HS-5 (cell line): ENCODE measurements at regions not wholly inside any gene's neighbourhood (a gene's known extent, or its start where the extent isn't known, plus 50 kb on each side); places are given as distances from the start of the nearest gene placed in this dataset.

Experiments
- DNase-seq: peaks from one replicate; pipeline ENCODE4 v3.0.0-alpha.2; 2012; ENCODE audit warnings: low read depth

DNA sequence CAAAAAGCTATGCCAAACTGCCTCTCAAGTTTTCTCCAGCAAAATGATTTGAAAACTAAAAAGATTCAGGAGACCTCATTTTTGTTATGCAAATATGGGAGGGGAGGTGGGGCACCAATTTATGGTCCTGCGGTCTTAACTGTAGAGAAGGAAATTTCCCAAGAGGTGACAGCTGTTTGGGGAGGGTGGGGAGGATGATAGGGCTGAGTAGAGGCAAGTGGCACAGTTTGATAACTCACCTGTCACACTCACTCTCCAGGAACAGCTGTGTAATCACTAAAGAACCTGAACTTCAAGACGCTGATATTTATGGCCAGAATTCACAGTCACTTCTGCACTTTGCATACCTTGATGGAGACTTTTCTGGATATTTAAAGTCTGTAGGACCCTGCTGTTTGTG, 232.9 kb upstream of the STARD13 start:
- DNase-seq = no peak

DNA sequence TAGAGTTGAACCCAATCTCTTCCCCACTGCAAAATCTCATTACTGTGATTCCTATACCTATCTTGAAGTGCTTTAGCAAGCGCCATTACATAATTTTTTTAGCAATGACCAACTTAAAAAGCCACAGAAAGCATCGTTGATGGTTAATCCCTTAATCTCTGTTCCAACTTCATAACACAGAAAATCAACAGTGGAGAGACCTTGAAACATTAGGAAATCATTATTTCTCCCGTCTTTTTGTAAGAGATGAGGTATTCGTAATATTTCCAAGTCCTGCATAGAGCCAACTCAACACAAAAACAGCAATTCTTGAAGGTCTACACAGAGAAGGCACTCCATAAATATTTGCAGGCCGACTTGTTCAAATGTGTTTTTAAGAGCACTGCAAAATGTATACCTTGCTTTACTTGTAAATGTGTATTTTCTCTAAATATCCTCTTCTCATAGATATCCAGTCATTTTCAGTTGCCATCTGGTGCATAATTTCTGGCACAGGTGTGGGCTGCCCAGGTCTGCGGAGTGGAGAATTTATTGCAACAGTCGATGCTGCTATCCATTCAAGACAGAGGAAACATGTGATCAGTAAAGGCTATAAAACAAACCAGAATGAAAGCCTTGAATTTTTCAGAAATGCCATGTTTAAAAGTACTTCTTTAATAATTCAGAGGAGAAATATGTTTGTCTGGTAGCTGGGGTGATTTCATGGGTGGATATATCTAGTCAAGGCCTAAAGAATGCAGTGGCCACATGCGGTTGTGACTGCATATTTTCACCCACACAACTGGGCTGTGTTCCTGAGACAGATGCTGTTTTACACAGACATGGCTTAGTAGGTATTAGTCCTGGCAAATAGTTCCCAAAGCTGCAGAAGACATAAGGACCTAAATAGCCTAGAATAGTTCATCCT, 234.3 kb upstream of the STARD13 start:
- DNase-seq = no peak

DNA sequence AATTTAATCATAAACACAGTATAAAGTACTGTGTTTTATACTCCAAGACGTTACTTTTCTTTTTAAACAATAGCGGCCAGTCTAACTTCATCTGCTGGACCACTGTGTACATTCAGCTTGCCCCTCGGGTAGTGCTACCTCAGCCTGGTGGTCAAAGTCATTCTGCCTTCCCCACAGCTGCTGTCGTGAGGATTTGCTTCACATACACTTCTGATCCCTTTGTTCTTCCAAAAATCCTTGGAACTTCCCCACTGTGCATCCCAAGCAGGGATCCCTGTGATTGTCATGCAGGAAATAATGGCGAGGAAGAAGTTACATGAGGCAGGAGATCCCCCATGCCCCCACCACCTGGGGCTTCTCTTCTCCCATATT, 234.9 kb upstream of the STARD13 start:
- no peak for DNase-seq

DNA sequence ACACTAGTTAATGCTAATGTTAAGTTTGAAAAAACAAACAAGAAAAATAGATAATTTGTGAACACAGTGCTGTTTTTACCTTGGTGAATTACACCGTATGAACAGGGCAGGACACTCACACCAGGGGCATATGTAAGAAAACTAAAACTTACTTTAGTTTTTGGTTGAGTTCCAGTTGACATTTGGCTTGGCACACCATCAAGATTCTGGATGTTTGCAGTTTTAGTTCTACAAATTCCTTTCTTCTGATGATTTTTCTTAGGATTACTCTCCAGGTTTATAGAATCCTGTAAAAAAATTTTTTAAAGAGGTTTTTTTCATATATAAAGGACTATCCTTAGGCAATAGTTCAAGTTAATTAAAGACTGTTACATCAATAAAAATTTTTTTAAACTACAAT, 238.5 kb upstream of the STARD13 start:
- DNase-seq = peak; percentile 48

DNA sequence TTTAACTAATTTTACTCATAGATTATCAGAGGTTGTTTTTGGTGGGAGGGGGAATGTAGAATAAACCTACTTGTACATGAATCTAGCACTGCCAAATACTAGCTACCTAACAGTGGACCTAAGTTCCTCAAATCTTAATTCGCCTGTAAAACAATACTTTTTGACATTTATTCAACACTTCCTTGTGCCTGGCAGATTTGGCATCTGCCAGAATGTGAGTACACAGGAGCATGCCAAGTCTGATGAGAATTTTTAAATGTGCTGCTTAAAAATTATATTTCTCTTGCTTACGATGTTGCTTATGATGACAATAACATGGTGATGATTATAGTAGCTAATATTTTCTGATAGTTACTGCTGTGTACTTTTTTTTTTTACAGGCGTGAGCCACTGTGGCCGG, 240.2 kb upstream of the STARD13 start:
- DNase-seq = no peak

DNA sequence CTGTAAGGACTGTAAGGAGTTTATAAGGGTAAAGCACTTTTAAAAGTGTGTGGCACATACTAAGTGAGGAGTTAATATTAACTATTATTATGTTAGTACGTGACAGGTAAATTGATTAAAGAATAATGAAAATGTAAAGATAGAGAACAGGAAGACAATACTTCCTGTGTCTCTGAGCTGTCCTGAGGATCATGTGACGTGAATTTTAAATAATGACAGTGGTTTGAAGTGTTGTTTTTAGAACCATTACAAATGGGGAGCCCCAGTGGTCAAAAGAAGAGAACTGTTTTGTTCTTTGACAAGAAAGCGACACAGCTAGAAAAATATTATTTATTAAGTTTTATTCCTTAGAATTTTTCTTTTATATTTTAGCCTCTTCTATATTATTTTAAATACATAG, 241.2 kb upstream of the STARD13 start:
- no peak for DNase-seq

DNA sequence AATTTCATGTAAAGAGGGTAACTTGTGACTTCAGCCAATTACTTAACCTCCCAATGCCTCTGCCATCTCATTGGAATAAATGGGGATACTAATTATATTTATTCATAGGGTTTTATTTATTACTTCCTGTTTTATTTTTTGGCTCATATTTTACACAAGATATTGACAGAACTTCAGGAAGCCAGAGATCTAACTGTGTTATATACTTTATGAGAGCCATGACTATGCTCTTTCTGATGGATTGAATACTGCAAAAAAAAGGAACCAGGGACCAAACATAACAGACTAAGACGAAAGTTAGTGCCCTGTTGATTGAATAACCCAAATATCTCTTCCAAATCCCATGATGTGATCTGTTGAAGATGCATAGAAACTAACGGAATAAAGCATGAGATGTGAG, 243.3 kb upstream of the STARD13 start:
- DNase-seq = no peak

DNA sequence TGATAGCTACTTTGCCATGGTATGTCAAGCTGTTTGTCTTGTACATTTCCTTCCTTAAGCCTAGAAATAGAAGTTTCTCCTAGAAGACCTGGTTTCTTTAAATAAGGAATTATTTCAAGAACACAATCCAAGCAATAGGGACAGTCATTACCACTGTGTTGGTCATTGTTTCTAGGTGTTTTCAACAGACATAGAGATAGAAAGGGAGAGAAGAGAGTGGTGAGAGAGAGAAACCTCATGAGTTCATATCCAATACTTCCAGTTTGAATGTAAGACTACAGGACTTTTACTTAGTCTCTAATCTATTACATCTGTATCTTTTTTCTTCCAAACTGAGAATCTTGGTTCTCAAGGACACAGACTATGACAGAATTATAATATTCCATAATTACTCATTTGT, 245.9 kb upstream of the STARD13 start:
- no peak for DNase-seq

DNA sequence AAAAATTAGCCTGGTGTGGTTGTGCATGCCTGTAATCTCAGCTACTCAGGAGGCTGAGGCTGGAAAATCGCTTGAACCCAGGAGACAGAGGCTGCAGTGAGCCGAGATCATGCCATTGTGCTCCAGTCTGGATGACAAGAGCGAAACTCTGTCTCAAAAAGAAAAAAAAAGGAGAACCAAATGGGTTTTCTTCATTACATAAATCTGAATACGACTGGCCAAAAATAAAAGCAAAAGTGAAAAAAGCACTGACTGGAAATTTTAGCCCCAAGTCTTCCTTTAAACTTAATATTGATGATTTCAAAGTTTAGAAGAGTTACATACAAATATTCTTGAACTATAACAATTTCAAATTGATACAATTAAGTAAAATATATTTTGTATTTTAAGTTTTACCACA, 249.5 kb upstream of the STARD13 start:
- DNase-seq = no peak

DNA sequence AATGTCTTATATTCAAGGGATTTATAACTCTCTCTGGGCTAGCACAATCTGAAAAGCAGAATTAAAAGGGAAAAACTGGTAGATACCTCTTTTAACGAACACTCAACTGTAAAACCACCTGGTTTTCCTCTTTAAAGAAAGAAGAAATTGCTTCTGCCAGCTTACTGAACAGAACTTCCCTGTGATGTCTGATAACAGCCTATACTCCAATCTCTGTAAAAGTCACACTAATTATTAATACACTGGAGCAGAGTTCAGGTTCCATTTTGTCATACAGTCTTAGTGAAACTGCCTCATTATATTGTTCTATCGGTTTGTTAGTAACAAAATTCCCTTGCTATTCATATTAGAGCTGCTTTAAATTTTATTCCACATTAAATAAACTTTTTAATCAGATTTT, 251.0 kb upstream of the STARD13 start:
- no peak for DNase-seq

DNA sequence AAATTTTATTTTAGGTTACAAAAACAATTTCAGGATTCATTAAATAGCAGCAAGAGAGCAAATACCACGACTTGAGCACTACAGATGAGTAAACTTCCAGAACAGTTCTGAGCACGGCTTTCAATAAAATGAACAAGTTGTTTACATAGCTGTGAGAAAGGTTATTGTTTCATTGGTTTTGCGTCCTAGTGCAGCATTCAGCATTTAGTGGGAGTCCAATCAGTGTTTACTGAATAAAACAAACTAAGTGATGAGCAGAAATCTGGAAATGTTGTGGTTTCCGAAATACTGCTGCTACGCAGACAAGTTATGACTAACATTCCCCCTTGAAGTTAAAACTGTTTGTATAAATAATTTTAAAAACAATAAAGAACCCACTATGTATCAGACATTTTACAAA, 251.5 kb upstream of the STARD13 start:
- DNase-seq = no peak

DNA sequence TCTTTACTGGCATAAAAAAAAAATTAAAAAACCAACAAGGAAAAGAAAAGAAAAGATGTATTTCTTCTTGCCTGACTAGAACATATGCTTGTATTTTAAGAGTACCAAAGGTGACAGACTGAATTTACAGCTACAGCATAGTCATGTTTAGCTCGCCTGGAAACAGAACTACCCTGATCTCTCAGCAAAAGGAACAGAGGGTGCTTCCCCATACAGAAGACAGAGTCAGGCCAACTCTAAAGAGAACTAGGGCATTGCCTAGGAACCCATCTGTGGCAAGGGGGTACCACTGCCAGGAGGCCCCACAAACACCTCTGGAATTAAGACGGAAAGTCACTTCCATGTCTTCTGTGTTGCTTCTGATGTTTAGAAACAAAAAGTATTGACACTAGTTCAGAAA, 252.1 kb upstream of the STARD13 start:
- DNase-seq = no peak

DNA sequence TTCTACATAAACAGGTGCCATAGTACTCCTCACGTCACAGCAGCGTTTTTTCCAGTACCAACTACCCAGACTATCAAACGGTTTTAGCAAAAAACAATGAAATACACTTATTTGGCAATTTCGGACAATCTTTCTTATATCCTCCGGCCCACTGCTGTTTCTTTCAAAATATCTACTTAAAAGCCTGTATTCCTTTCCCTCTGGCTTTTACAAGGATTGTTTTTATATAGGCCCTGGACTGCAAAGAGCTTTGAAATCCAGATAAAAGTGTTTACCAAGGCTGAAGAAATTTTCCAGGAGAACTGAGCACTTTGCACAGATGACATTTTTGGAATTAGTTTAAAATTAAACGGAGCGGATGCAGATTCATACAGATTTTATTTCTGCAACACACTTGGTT, 255.9 kb upstream of the STARD13 start:
- DNase-seq = no peak

DNA sequence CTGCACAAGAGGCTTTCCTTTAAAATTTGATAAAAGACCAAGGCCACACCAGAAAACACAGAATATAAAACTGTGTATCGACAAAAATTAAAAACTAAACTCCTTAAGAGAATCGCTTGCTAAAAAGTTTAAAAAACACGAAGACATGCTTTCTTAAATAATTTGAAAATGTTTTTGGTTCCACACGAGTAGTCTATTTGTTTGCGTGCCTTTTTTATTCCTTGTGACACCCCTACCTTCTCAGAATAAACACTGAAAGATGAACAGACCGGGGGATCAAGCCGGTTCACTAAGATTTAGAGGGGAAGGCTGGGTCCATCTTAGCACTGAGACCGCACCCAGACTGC, 256.4 kb upstream of the STARD13 start:
- DNase-seq = no peak

DNA sequence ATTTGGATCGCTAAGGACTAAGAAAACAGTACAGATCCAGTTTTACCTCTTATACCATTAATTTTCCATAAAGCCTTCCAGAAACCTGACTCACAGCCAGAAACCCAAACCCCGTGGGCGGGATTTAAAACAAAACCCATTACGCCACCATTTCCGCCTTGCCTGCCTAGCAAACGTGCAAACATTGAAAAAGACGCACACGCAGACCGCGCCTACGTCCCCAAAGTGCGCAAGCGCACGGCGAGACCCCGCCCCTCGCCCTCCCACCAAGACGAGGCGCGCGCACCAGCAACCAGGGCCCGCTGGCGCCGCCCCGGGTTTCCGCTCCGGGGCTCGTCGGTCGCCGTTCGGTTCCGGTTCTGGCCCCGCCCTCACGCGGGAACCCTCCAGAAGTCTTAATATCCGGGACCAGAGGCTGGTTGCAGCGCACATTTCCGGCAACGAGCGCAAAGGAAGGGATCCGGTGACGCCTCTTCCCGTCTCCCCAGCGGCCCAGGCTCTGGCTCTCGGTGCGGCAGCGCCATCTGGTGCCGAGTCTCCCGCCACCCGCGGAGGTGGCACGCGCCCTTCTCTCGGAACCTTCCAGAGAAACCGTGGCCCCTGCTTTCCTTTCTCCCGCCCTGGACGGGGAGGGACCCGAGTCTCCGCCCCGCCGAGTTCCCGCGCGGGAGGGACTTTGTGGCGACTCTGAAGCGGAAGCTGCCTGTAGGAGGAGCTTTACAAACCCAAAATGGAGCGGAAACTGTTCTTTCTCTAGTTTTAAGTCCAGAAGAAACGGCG, 256.9 kb upstream of the STARD13 start:
- DNase-seq = peak; percentile 83

DNA sequence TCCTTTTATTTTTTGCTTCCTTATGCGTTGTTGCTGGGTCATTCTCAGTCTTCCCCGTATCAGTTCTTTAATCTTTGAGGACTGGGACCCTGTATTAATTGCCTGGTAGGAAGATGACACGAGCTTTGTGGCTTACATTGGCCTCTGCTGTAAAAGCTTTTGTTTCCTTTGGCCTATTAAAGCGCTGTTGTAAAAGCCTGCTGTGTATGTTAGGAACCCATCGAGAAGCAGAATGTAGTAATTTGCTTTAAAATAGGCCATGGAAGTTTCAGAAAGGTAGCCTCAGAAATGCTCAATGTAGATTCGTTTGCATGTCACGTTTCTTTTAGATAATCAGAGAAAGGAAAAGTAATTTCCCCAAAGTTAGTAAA, 257.5 kb upstream of the STARD13 start:
- DNase-seq = no peak

DNA sequence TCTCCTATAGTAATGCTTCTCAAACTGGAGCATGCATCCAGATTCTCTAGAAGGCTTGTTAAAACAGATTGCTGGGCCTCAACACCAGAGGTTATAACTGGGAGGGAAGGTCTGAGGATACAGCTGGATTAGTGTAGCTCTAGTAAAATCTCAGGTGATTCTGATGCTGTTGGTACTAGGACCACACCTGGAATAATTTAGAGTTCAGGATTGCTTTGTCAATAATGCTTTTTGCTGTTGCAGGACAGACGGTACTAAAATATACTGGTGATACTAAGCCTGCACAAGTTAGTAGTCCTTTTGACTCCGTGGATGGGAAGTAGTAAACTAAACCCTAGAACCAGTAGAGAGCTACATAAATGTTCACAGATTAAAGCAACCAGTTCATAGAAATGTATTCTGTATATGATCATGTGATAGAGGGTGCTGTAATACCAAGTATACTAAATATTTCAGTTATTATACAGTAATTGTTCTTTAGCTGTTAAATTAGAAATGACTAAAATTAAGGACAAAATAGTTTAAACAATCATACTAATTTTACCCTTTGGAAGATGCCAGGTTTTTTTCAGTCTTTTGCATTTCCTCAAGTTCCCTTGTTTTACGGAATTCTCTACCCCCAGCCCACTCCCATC, 258.2 kb upstream of the STARD13 start:
- DNase-seq = no peak

DNA sequence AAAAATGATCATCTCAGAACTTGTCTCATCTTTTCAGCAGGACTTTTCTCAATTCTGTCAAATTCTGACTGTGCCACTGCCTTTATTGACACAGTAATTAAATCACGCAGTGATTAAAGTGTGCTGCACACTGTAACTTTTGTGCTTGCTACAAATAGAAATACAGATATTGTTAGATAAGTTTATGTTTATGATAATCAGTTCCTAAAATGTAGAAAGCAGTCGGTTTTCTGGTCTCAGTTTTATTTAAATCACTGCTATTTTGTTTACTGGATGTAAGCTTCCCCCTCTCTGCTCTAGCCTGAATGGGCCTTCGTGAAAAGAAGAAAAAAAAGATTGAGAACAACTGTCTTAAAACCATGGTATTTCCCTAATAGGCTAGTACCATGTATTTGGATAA, 258.8 kb upstream of the STARD13 start:
- no peak for DNase-seq

DNA sequence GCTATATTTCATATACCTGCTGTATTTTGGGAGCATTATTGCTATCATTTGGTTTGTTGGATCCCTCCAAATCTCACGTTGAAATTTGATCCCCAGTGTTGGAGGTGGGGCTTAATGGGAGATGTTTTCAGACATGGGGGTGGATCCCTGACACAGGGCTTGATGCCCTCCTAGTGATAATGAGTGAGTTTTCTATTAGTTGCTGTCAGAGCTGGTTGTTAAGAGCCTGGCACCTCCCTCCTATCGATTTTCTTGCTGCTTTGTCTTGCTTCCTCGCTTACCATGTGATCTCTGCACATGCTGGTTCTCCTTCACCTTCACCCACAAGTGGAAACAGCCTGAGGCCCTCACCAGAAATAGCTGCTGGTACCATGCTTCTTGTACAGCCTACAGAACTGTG, 259.9 kb upstream of the STARD13 start:
- DNase-seq = no peak

DNA sequence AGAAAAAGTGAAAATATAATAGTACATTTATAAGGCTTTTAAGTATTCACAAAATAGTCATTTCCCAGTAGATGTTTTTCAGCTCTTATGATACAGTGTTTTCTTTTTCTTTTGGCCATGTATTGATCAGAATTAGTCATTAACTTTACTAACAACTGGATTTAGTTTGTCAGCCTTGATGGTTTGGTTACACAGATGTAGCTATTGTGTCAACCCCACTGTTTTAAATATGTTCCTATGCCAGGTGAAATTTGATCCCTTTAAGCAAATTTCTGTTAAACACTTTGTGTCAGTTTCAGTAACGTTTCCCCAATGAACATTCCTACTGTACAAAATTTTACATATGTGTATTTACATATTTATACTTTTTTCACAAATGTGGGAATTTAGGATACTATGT, 261.5 kb upstream of the STARD13 start:
- DNase-seq = no peak

DNA sequence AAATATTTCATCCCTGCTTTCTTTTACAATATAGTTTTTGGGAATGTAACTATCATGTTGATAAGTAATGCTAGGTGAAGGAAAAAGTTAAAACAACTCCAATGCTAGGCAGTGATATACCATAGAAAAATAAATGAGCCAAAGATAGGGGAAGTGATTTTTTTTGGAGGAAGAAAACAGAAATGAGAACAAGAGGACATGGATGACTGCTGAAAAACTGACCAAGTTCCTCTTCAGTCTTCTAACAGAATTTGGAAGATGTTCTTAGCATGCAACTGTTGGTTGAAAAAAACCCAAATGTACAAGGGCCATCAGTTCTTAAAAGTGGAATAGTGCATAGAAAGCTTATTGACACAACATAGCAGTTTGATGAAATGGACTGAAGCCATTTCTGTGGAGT, 262.5 kb upstream of the STARD13 start:
- no peak for DNase-seq

DNA sequence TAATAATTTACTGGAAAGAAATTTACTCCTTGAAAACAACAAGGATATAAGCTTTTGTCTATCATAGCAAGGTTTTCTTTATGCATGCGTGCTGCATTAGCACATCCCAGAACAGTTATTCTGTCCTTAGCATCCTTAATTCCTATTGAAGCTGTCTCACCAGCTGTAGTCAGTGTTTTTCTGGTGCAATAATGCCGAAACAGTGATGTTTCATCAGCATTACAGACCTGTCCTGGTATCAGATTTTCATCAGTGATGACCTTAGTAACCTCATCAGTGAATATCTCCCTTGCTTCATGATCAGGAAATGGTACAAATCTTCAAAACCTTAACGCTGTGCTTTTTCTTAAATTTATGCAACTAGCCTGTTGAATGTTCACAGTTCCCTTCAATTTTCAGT, 264.7 kb upstream of the STARD13 start:
- no peak for DNase-seq

DNA sequence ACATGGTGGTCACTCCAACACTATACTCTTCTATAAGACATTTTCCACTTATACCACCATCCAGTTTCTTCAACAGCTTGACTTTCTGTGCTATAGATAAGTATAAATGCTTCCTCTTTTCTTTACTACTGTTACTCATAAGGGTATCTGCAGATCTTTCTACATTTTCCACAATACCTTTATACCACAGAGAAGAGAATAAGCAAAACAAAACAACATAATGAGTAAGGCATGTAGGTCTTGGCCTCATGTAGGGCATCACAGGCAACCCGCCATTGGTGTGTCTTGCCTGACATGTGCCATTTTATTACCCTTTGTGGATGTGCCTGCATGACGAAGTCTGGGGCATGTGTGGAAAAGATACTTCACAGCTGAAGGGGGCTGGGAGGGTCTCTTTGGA, 265.3 kb upstream of the STARD13 start:
- DNase-seq = no peak
